PC-9 (cell line): ENCODE measurements at regions not wholly inside any gene's neighbourhood (a gene's known extent, or its start where the extent isn't known, plus 50 kb on each side); places are given as distances from the start of the nearest gene placed in this dataset.

Experiments used
- BruUV-seq: library from RNA; stranded (reverse); fragments of 400-500 nt; replicated peaks from 2 replicates; lab custom pipeline; 2021; lab: Mats Ljungman, UMichigan
- CTCF ChIA-PET: fragments of 300-600 bp; sonication (Branson Sonifier 250); formaldehyde crosslinking; loops from one replicate; lab custom pipeline; 2022; ENCODE audit warnings: antibody characterized with exemption; lab: Charles Lee
- POLR2A ChIA-PET: fragments of 300-600 bp; sonication (Branson Sonifier 250); formaldehyde crosslinking; loops from one replicate; lab custom pipeline; 2022; ENCODE audit warnings: antibody characterized with exemption; ENCODE audit not compliant: unreplicated experiment; lab: Charles Lee
- DNase-seq, 2 experiments: peaks; one replicate each; pipeline versions ENCODE4 v3.0.0 to v3.0.0-alpha.2; 2015 to 2022; ENCODE audit warnings: mixed read lengths in 1 of 2
- H2AFZ ChIP-seq: fragments of 200-600 bp; sonication (generic); 2 replicates; pipeline ENCODE4 v1.8.1; 2017; ENCODE audit warnings: antibody characterized with exemption
- H3F3A ChIP-seq: fragments of 200-600 bp; sonication (generic); 2 replicates; pipeline ENCODE4 v1.8.1; 2017; ENCODE audit warnings: antibody characterized with exemption, mild to moderate bottlenecking, low read depth; ENCODE audit not compliant: insufficient read depth
- H3K27ac ChIP-seq: fragments of 200-600 bp; sonication (generic); 2 replicates; pipeline ENCODE4 v1.6.1; 2016; ENCODE audit warnings: mixed run types
- H3K27me3 ChIP-seq: fragments of 200-600 bp; sonication (generic); 2 replicates; pipeline ENCODE4 v1.6.1; 2016; ENCODE audit warnings: low read depth, mixed run types; ENCODE audit not compliant: insufficient read depth
- H3K36me3 ChIP-seq: fragments of 200-600 bp; sonication (generic); 2 replicates; pipeline ENCODE4 v1.6.1; 2016; ENCODE audit warnings: low read depth, mixed run types
- H3K4me1 ChIP-seq: fragments of 200-600 bp; sonication (generic); replicated peaks from 2 replicates; pipeline ENCODE4 v1.6.1; 2016; ENCODE audit warnings: mixed run types; ENCODE audit not compliant: insufficient read depth
- H3K4me2 ChIP-seq: fragments of 200-600 bp; sonication (generic); 2 replicates; pipeline ENCODE4 v1.6.1; 2017; ENCODE audit warnings: mixed run types
- H3K4me3 ChIP-seq: fragments of 200-600 bp; sonication (generic); 2 replicates; pipeline ENCODE4 v1.6.1; 2016; ENCODE audit warnings: mixed run types
- H3K79me2 ChIP-seq: fragments of 200-600 bp; sonication (generic); 2 replicates; pipeline ENCODE4 v1.6.1; 2017; ENCODE audit warnings: low read depth, mixed run types
- H3K9me2 ChIP-seq: fragments of 200-600 bp; sonication (generic); 2 replicates; pipeline ENCODE4 v1.8.1; 2017; ENCODE audit warnings: mild to moderate bottlenecking; ENCODE audit not compliant: insufficient read depth
- H3K9me3 ChIP-seq: fragments of 200-600 bp; sonication (generic); 2 replicates; pipeline ENCODE4 v1.8.1; 2016; ENCODE audit warnings: low read depth; ENCODE audit not compliant: insufficient read depth
- H4K20me1 ChIP-seq: fragments of 200-600 bp; sonication (generic); 2 replicates; pipeline ENCODE4 v1.8.1; 2017; ENCODE audit not compliant: insufficient read depth
- CTCF ChIP-seq: fragments of 200-600 bp; sonication (generic); conservative IDR thresholded peaks from 2 replicates; pipeline ENCODE4 v1.6.1; 2017; ENCODE audit warnings: mixed run types, antibody characterized with exemption, mild to moderate bottlenecking, moderate library complexity
- EZH2 ChIP-seq: fragments of 200-600 bp; sonication (generic); IDR thresholded peaks from 2 replicates; pipeline ENCODE4 v1.8.0; 2017; ENCODE audit warnings: antibody characterized with exemption, low read depth
- intact Hi-C: fragments of 100-400 bp; cut with micrococcal nuclease; formaldehyde crosslinking; loops from one replicate; pipeline ENCODE4 v1.10.0; 2022; ENCODE audit not compliant: unreplicated experiment

DNA sequence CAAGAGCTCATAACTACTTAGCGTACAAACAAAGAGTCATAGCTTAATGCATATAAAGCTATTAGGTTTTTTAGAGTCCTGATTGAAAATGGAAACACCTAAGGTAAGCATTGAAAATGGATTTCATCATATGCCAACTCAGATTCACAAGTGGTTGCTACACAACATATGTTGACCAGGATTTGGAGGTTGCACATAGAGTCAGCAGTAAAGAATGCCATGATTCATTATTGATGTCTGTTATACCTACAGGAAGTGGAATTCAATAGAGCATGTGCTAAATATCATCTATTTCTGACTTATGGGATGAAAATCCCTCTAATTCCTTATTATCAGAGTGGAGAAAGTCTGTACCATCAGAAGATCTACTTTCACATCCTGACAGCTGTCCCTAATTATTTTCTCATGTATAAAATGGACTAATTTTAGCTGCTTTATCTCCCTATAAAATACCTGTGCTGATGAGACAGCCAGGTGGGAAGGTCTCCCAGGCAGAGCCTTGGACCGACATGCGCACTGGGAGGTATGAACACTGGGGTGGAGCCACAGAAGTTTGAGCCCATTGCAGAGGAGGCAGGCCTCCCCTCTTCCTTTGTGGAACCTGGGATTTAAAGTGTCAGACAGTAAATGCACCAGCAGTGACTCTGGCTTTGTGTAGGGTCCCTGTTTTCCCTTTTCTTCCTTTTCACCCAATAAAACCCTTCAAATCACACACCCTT lies 204.2 kb downstream of the AASDHPPT start:
- peak overlapping the region; percentile 52 for H3K27ac ChIP-seq
- TF ChIP-seq EZH2 (no peak), CTCF (no peak)
- no peaks in the 10 kb centered on the region for H4K20me1 ChIP-seq
- H3K4me1 ChIP-seq: peaks cover 26% of the 10 kb centered on the region
- H3K27me3 ChIP-seq: no peaks in the 10 kb centered on the region
- peak overlapping the region; percentile 20; the same call in 1 of the 2 replicates for H3K4me2 ChIP-seq
- intact Hi-C loops: no loop called here
- H3F3A ChIP-seq: no peaks in the 10 kb centered on the region
- no peaks in the 10 kb centered on the region for H3K36me3 ChIP-seq
- H2AFZ ChIP-seq: peak overlapping the region; percentile 30; the same call in 1 of the 2 replicates
- no peaks in the 10 kb centered on the region for H3K9me2 ChIP-seq
- ChIA-PET POLR2A (no interaction called here), CTCF (interaction anchor here (0.5 kb wide), 1 partner anchor 214 kb away, joined by 24 read pairs; no protein-coding TSS in a partner anchor)
- H3K9me3 ChIP-seq: peaks cover 10% of the 10 kb centered on the region; the same call in 1 of the 2 replicates
- no peak overlapping the region for H3K4me3 ChIP-seq
- BruUV-seq: no TSS peak
- no peaks in the 10 kb centered on the region for H3K79me2 ChIP-seq
- peak in 1 of 2 experiments; percentile 93 for DNase-seq

GRCh38 chr11:106286881-106287504 lies 209.5 kb downstream of the AASDHPPT start:
- CTCF ChIA-PET: no interaction called here
- Histone ChIP-seq H3K79me2 (no peaks in the 10 kb centered on the region), H3F3A (no peaks in the 10 kb centered on the region), H3K27ac (no peak overlapping the region), H3K4me3 (no peak overlapping the region), H3K4me1 (peaks cover 6% of the 10 kb centered on the region; the same call in 1 of the 2 replicates), H2AFZ (no peak overlapping the region; the same call in 1 of the 2 replicates), H4K20me1 (no peaks in the 10 kb centered on the region), H3K9me3 (no peaks in the 10 kb centered on the region), H3K4me2 (no peak overlapping the region), H3K36me3 (no peaks in the 10 kb centered on the region), H3K27me3 (no peaks in the 10 kb centered on the region), H3K9me2 (no peaks in the 10 kb centered on the region)
- intact Hi-C loops: no loop called here
- TF ChIP-seq CTCF (no peak), EZH2 (no peak)
- POLR2A ChIA-PET: no interaction called here
- DNase-seq: no peak
- BruUV-seq: no TSS peak

DNA sequence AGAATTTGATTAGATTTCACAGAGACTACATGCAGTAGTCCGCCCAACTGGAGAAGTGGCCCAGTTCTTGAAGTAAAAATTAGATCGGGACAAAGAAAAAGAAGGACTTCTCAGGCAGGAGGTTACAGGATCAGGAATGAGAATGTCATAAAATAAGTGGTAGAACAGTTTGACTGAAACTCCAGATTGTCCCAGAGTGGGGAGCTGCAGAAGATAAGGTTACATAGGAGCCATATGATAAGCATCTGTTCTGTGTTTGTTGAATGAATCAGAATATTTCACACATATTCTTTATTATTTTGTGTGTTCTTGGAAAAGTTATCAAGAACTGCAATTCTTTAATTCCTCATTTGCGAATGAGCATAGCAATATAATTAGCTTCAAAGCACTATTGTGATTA lies 210.6 kb downstream of the AASDHPPT start:
- no peaks in the 10 kb centered on the region for H3K9me2 ChIP-seq
- H3F3A ChIP-seq: no peaks in the 10 kb centered on the region
- no peaks in the 10 kb centered on the region for H3K27me3 ChIP-seq
- CTCF ChIA-PET: no interaction called here
- H4K20me1 ChIP-seq: no peaks in the 10 kb centered on the region
- intact Hi-C loops: no loop called here
- DNase-seq: no peak
- H3K9me3 ChIP-seq: no peaks in the 10 kb centered on the region
- no peak for TF ChIP-seq EZH2
- no peak for TF ChIP-seq CTCF
- no peaks in the 10 kb centered on the region for H3K79me2 ChIP-seq
- H2AFZ ChIP-seq: no peak overlapping the region
- no peak overlapping the region for H3K4me3 ChIP-seq
- H3K27ac ChIP-seq: no peak overlapping the region
- H3K4me2 ChIP-seq: no peak overlapping the region
- no TSS peak for BruUV-seq
- H3K4me1 ChIP-seq: 0 out of 2 replicates have a peak, but pooled peaks cover 6% of the 10 kb centered on the region
- POLR2A ChIA-PET: no interaction called here
- no peaks in the 10 kb centered on the region for H3K36me3 ChIP-seq
